B cell (primary cell): ENCODE measurements at regions not wholly inside any gene's neighbourhood (a gene's known extent, or its start where the extent isn't known, plus 50 kb on each side); places are given as distances from the start of the nearest gene placed in this dataset.

ENCODE experiments used
- EZH2 ChIP-seq: IDR thresholded peaks from 2 replicates; pipeline ENCODE4 v1.6.1; 2012; ENCODE audit warnings: borderline replicate concordance, low read depth, mild to moderate bottlenecking, moderate library complexity, low read length; ENCODE audit not compliant: insufficient read depth, poor library complexity, severe bottlenecking
- TF ChIP-seq, protein P1 (sequence below): fragments of 200-600 bp; IDR thresholded peaks from one replicate; pipeline ENCODE4 v1.8.0; 2022; ENCODE audit warnings: antibody characterized with exemption, mild to moderate bottlenecking

- TF ChIP-seq, protein P1, sequence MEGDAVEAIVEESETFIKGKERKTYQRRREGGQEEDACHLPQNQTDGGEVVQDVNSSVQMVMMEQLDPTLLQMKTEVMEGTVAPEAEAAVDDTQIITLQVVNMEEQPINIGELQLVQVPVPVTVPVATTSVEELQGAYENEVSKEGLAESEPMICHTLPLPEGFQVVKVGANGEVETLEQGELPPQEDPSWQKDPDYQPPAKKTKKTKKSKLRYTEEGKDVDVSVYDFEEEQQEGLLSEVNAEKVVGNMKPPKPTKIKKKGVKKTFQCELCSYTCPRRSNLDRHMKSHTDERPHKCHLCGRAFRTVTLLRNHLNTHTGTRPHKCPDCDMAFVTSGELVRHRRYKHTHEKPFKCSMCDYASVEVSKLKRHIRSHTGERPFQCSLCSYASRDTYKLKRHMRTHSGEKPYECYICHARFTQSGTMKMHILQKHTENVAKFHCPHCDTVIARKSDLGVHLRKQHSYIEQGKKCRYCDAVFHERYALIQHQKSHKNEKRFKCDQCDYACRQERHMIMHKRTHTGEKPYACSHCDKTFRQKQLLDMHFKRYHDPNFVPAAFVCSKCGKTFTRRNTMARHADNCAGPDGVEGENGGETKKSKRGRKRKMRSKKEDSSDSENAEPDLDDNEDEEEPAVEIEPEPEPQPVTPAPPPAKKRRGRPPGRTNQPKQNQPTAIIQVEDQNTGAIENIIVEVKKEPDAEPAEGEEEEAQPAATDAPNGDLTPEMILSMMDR, result no peak
- no peak for TF ChIP-seq EZH2
These were observed 233.5 kb upstream of the NRIP1 start for GRCh38 chr21:15298306-15298705.
